ENCODE measurements at regions not wholly inside any gene's neighbourhood (a gene's known extent, or its start where the extent isn't known, plus 50 kb on each side); places are given as distances from the start of the nearest gene placed in this dataset.

GRCh38 chr9:13863112-13863511 lies 450.8 kb downstream of the NFIB start:
- TF ChIP-seq CTCF (IDR thresholded peaks at IDR 0.05) (no peak), POLR2A (IDR thresholded peaks at IDR 0.05) (no peak)

Data from vagina (tissue), 2 donors.